Suppressor macrophage (primary cell): ENCODE measurements at regions not wholly inside any gene's neighbourhood (a gene's known extent, or its start where the extent isn't known, plus 50 kb on each side); places are given as distances from the start of the nearest gene placed in this dataset.

Experiments
- DNase-seq, 4 experiments: peaks; one replicate each; pipeline ENCODE4 v3.0.0-alpha.2; 2020 to 2022

- peak in 2 of 4 experiments; percentile 35 to 38 for DNase-seq
Observed at GRCh38 chr18:55838841-55839240, 250.8 kb upstream of the TCF4 start.

DNA sequence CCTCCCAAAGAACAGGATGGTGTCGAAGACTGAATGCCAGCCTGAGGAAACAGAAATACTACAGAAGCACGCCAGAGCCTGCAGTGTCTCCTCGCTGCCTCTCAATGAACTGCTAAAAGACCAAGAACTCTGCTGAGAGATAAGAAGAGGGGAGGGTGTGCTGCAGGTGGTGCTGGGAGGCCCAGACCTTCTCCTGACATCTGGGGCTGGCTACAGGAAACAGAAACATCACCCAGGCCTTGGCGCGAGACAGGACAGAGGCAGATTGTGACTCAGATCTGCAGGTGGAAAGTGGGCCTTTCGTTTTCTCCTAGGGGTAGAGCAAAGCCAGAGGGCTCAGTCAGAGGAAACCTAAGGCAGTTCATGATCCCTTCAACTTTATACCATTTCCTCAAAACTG lies 250.3 kb upstream of the TCF4 start:
- DNase-seq: no peak

GRCh38 chr18:55833543-55833942 lies 245.6 kb upstream of the TCF4 start:
- no peak for DNase-seq

GRCh38 chr18:55830544-55830943 lies 242.6 kb upstream of the TCF4 start:
- DNase-seq: peak in 3 of 4 experiments; percentile 22 to 32 (median 26)

DNA sequence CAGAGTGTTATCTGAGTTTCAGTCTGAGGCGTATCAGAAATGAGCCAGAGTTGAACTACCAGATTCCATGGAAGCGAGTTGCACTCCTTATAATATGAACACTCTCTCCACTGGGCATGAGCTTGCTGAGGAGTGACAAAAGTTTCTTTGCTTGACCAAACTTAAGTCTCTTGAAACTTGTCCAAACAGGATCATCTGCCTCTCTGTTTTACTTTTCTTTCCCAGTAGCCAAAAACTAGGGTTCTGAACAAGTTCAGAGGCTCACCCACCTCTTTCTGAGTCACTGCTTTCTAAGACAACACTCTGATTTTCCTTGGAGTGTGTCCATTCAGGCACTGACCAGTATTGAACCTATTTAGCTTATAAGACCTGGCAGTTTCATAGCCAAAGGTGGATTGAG lies 233.2 kb upstream of the TCF4 start:
- no peak for DNase-seq

DNA sequence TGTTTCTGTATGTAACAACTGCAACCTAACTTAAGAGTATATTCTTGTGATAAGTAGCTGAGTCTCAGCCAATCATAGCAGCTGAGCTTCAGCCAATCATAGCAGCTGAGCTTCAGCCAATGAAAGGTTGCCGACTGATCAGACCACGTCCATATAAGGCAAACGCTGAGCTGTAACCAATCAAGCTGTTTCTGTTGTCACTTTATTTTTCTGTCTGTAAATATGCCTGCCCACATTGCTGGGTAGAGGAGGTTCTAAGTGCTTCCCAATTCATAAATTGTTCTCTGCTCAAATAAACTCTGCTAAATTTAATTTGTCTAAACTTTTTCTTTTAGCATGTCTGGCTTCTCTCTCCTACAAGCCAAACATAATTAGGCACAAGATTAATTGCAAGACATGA lies 231.5 kb upstream of the TCF4 start:
- DNase-seq: no peak

- no peak for DNase-seq
Observed at GRCh38 chr18:55818284-55818683, 230.3 kb upstream of the TCF4 start.

GRCh38 chr18:55811925-55812324 lies 223.9 kb upstream of the TCF4 start:
- DNase-seq: no peak

DNA sequence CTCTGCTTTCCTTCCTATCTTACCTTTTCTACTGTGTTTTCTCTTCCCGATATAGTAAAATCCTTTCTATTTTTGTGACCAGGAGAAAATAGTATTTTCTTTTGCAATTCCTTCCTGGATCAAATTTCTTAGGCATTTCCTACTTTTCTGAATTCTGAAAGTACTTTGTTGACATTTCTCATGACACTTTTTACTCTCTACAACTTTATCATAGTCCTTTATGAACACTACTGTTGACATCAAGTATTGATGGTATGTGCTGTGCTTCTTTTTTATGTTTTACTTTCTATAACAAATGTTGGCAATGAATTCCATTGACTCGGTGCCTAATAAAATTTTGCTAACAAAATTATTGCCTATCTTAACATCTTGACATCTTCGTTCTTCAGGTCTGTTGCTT lies 217.7 kb upstream of the TCF4 start:
- DNase-seq: no peak

GRCh38 chr18:55795101-55795669 lies 207.2 kb upstream of the TCF4 start:
- DNase-seq: no peak

GRCh38 chr18:55794288-55795052 lies 206.5 kb upstream of the TCF4 start:
- DNase-seq: no peak

- no peak for DNase-seq
Observed at GRCh38 chr18:55790296-55790695, 202.3 kb upstream of the TCF4 start.

GRCh38 chr18:55787536-55788073 lies 199.6 kb upstream of the TCF4 start:
- no peak for DNase-seq

DNA sequence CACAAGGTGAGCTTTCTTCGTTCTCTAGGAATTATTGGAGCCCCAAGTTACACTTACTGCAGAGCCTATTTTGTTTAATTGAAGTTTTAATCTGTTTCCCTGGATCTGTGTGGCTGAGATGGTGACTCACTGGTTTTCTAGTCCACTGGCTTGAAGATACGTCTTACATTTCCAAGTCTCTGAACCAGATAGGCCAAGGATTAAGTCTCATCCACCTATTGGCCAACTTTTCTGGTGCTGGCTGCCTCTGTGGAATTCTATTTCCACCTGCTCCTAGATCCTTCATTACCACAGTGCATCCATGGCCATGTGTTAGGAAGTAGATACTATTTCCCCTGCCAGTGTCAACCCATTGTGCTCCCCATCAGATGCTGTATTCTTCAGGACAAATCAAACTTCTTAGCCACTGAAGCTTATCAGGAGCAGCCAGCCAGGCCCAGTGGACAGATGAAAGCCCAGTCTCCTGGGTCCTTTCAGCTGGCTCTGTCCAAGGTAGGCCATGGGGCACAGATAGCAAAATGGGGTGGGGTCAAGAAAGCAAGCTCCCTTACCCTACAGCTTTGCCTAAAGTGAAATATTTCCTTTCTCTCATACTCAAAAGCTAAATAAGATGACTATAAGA lies 198.8 kb upstream of the TCF4 start:
- no peak for DNase-seq

DNA sequence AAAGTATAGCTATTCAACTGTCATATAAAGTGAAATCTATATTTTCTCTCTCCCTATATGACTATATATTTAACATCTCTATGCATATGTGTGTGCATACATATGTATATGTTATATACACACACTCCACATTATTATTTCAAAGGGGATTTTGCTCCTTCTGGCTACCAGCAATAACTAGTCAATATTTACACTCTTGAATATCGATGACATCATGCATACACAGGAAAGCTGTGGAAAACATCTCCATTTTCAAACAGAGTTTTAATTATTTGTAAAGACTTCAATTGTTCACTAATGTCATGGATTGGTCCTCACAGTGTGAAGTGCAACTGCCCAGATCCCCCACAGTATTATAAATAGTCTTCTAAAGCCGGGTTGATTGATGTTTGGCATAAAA lies 195.9 kb upstream of the TCF4 start:
- no peak for DNase-seq

DNA sequence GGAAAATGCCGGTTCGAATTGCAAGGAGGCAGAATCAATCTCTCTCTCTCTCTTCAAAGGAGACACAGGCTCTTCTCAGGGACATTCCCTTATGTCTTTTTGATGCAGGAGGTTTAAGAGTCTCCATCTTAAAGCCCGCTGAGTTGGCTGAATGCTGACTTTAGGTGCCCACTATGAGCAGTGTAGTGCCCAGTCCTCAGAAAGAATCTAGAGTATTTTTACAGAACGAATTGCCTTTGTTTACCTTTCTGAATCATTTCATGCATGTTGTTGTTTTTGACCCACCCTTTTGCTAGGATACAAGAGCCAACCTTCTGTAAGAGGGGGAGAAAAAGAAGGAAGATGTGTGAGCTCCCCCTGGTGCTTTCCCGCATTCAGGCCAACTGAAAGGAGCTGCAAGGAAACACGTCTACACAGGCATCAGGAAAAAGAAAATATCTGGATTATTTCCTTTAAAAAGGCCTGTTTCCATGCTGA lies 193.5 kb upstream of the TCF4 start:
- peak; percentile 2 to 41 (median 25) for DNase-seq

GRCh38 chr18:55780586-55781071 lies 192.6 kb upstream of the TCF4 start:
- no peak for DNase-seq

GRCh38 chr18:55779691-55780585 lies 191.9 kb upstream of the TCF4 start:
- DNase-seq: peak; percentile 14 to 63 (median 32)

DNA sequence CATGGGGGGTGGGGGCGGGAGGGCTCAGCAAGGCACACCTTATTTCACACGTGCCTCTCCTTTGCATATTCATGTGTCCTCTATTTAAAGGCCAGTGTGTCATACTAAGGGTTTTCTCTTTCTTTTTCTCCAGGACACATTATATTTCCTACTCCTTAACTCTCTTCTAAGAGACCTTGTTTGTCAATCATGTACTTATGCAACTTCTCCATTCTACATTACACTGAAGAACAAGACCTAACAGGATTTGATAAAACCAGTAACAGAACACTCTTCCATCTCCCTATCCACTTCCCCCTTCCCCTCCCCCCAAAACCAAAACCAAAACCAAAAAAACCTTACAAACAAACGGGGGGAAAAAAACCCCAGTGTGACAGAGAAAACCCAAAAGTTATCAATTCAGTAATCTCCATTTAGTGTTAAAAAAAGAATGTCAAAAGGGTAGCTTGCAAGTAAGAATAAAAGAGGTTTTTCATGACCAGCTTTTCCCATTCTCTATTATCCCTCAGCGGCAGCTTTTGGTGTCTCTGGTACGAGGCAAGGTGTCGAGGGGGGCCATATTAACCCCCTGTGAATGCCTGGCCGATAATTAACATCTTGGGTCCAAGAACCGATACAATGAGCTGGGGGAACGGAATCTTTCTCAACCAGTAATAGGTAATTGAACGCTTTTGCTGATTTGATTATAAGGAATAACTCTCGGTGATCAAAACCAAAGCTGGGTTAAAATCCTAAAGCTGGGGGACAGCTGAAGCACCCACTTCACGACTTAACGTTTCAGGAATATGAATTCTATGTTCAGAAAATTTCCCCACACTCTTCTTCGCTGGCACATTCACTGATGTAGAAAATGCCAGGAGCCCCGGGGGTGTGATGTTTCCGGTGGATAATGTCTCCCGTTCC lies 191.0 kb upstream of the TCF4 start:
- peak; percentile 6 to 83 (median 56) for DNase-seq

- no peak for DNase-seq
Observed at GRCh38 chr18:55777666-55778304, 189.8 kb upstream of the TCF4 start.

GRCh38 chr18:55775972-55776371 lies 188.0 kb upstream of the TCF4 start:
- DNase-seq: no peak
